Uterus (tissue), 3 donors: ENCODE measurements at regions not wholly inside any gene's neighbourhood (a gene's known extent, or its start where the extent isn't known, plus 50 kb on each side); places are given as distances from the start of the nearest gene placed in this dataset.

Experiments
- DNase-seq, 2 donors: peaks; one replicate each; pipeline ENCODE4 v3.0.0-alpha.2; 2019 to 2020
- H3K27ac ChIP-seq, 2 donors: fragments of 200-600 bp; sonication (generic); 1 replicate in 1 of 2; 2 replicates in 1 of 2; pipeline ENCODE4 v1.5.1; 2016 to 2018
- H3K27me3 ChIP-seq, 2 donors: fragments of 200-600 bp; sonication (generic); one replicate each; pipeline ENCODE4 v1.5.1; 2018 to 2019; ENCODE audit warnings: control low read depth in 1 of 2
- H3K36me3 ChIP-seq, 2 donors: fragments of 200-600 bp; sonication (generic); one replicate each; pipeline ENCODE4 v1.5.1; 2019; ENCODE audit warnings: control low read depth in 1 of 2
- H3K4me1 ChIP-seq, 2 donors: fragments of 200-600 bp; sonication (generic); one replicate each; pipeline ENCODE4 v1.5.1; 2018 to 2019; ENCODE audit warnings: control low read depth in 1 of 2
- H3K4me3 ChIP-seq, 2 donors: fragments of 200-600 bp; sonication (generic); 1 replicate in 1 of 2; 2 replicates in 1 of 2; pipeline ENCODE4 v1.5.1; 2018 to 2019; ENCODE audit warnings: mild to moderate bottlenecking in 1 of 2
- H3K9me3 ChIP-seq, 2 donors: fragments of 200-600 bp; sonication (generic); one replicate each; pipeline ENCODE4 v1.5.1; 2019; ENCODE audit warnings: control low read depth in 1 of 2
- POLR2A ChIP-seq, 2 donors: fragments of 450-650 bp; IDR thresholded peaks; one replicate each; pipeline ENCODE4 v1.6.1; 2016; ENCODE audit warnings: antibody characterized with exemption in 2 of 2, mild to moderate bottlenecking in 1 of 2, moderate library complexity in 1 of 2
- intact Hi-C: fragments of 100-400 bp; cut with DNase I; formaldehyde crosslinking; loops from one replicate; pipeline ENCODE4 v1.15.1; 2023; ENCODE audit warnings: low total_unique reads
- TF ChIP-seq, protein P1 (sequence below), 4 experiments: fragments of 200-600 bp in 2 of 4; fragments of 450-650 bp in 2 of 4; sonication (generic) in 2 of 4; IDR thresholded peaks; one replicate each; pipeline ENCODE4 v1.5.1; 2016 to 2019; ENCODE audit warnings: antibody characterized with exemption in 4 of 4, mild to moderate bottlenecking in 2 of 4, moderate library complexity in 1 of 4
- donor health status: DM: yes; HTN: yes; CAD: no.

DNA sequence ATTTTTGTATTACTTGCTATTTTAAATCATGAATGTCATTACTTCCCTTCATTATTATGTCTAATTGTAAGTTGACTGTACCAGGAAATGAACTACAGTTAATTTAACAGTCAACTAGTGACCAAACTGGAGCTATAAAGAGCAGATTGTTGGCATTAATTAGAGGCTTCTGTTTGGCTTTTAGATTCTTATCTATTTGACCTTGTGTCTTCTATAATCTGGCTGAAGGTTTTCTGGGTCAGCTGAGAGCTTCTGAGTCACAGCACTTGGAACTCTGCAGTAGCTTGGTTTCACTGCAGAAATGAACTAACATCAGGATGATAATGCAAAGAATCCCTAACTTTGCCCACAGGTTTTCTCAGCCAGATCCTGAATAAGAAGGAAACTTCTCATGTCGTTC is 169.2 kb upstream of the LEF1 start:
- Histone ChIP-seq H3K27ac (no peak overlapping the region), H3K36me3 (no peaks in the 10 kb centered on the region)

DNA sequence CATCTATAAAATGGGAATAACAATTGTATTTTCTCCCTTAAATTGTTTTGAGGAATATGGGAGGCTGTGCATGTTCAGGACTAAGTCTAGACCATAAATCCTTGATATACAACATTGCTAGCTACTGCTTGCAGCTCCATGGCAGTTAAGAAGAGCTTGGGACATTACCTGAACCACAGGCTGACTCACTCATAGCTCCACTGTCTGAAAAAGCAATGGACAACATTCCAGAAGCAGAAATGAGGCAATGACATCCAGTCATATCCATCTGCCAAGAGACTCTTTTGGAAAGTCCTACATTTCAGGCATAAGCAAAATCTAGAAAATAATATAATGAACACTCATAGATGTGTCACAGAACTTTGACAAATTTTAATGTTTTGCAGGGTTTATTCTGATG is 167.3 kb upstream of the LEF1 start:
- no peak overlapping the region for H3K4me3 ChIP-seq
- no peaks in the 10 kb centered on the region for H3K36me3 ChIP-seq
- DNase-seq: no peak
- TF ChIP-seq POLR2A (IDR thresholded peaks at IDR 0.05): no peak
- TF ChIP-seq, protein P1, sequence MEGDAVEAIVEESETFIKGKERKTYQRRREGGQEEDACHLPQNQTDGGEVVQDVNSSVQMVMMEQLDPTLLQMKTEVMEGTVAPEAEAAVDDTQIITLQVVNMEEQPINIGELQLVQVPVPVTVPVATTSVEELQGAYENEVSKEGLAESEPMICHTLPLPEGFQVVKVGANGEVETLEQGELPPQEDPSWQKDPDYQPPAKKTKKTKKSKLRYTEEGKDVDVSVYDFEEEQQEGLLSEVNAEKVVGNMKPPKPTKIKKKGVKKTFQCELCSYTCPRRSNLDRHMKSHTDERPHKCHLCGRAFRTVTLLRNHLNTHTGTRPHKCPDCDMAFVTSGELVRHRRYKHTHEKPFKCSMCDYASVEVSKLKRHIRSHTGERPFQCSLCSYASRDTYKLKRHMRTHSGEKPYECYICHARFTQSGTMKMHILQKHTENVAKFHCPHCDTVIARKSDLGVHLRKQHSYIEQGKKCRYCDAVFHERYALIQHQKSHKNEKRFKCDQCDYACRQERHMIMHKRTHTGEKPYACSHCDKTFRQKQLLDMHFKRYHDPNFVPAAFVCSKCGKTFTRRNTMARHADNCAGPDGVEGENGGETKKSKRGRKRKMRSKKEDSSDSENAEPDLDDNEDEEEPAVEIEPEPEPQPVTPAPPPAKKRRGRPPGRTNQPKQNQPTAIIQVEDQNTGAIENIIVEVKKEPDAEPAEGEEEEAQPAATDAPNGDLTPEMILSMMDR (IDR thresholded peaks at IDR 0.05): no peak
- no peaks in the 10 kb centered on the region for H3K9me3 ChIP-seq
- H3K27ac ChIP-seq: no peak overlapping the region
- intact Hi-C loops: no loop called here
- no peaks in the 10 kb centered on the region for H3K27me3 ChIP-seq
- no peaks in the 10 kb centered on the region for H3K4me1 ChIP-seq

More for the DNA sequence above, 169.2 kb upstream of the LEF1 start:
- Histone ChIP-seq H3K27me3 (no peaks in the 10 kb centered on the region), H3K4me1 (no peaks in the 10 kb centered on the region), H3K4me3 (no peak overlapping the region), H3K9me3 (no peaks in the 10 kb centered on the region)
- intact Hi-C loops: no loop called here
- no peak for DNase-seq
- TF ChIP-seq, protein P1 (IDR thresholded peaks at IDR 0.05): no peak
- TF ChIP-seq POLR2A (IDR thresholded peaks at IDR 0.05): no peak

DNA sequence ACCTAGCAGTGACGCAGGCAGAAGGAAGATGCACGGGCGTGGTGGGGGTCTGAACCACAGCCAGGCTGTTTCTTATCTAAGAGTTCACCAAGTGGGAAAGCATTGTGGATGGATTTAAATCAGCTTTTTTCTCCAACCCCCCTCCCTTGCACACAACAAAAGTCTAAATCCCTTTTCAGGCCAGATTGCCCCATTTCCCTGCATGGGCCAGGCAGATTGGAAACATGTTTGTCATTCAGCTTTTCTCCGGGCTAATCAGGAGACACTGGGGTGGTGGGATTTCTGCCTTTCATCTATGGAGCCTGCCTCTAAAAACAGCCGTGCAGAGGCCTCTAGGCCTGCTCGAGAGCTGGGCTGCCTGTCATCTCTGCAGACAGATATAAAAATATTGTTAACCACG is 166.3 kb upstream of the LEF1 start:
- Histone ChIP-seq H3K27me3 (no peaks in the 10 kb centered on the region), H3K4me1 (no peaks in the 10 kb centered on the region), H3K4me3 (no peak overlapping the region), H3K9me3 (no peaks in the 10 kb centered on the region), H3K27ac (no peak overlapping the region), H3K36me3 (no peaks in the 10 kb centered on the region)
- DNase-seq: no peak
- TF ChIP-seq, protein P1 (IDR thresholded peaks at IDR 0.05): no peak
- no peak for TF ChIP-seq POLR2A (IDR thresholded peaks at IDR 0.05)
- intact Hi-C loops: no loop called here

DNA sequence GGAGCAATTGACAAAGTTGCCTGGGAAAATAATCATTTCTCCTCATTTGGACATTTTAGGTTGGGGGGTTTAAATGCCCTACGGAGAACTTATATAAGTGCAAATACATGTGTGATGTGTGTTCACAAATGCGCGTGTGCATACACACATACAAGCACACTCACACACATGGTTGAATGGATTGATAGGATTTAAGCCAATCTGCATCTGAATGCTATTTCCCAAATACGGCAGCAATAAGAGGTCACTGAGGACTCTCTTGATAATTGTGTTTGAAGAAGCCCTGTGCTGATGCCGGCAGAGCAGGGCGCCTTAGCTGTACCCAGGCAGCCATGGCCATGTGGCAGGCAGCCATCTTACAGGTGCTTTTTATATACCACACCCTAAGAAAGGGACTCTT is 165.3 kb upstream of the LEF1 start:
- no peak for DNase-seq
- Histone ChIP-seq H3K27me3 (no peaks in the 10 kb centered on the region), H3K27ac (no peak overlapping the region), H3K4me1 (no peaks in the 10 kb centered on the region), H3K9me3 (no peaks in the 10 kb centered on the region), H3K4me3 (no peak overlapping the region), H3K36me3 (no peaks in the 10 kb centered on the region)
- intact Hi-C loops: no loop called here
- no peak for TF ChIP-seq POLR2A (IDR thresholded peaks at IDR 0.05)
- TF ChIP-seq, protein P1 (IDR thresholded peaks at IDR 0.05): no peak

DNA sequence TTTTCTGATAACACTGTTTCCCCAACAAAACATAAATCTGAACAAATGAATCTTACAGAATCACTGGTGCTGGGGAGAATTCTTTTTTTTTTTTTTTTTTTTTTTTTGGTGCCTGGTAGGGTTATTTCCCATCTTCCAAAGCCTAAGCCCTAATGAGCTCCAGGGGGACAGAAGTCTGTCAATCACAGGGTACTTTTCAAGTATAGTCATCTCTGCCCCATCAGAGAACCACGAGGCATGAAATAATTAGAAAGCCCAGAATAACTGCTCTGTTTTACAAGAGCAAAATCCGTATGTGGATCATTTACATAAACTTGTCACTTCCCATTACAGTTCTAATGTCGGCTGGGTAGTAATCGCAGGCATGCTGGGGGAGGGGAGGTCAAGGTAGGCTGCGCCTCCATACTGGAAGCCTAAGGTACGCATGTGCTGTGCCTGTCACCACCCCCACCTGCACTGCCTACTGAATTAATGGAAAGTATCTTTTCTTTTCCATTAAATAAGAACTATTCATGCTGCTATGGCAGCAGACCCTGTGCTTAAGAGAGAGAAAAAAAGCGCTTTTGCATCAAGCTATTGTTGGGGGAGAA is 164.7 kb upstream of the LEF1 start:
- Histone ChIP-seq H3K27me3 (no peaks in the 10 kb centered on the region), H3K27ac (no peak overlapping the region), H3K9me3 (no peaks in the 10 kb centered on the region), H3K4me3 (no peak overlapping the region), H3K36me3 (no peaks in the 10 kb centered on the region), H3K4me1 (no peaks in the 10 kb centered on the region)
- TF ChIP-seq, protein P1 (IDR thresholded peaks at IDR 0.05): no peak
- no peak for TF ChIP-seq POLR2A (IDR thresholded peaks at IDR 0.05)
- no peak for DNase-seq
- intact Hi-C loops: no loop called here
